ENCODE measurements at regions not wholly inside any gene's neighbourhood (a gene's known extent, or its start where the extent isn't known, plus 50 kb on each side); places are given as distances from the start of the nearest gene placed in this dataset.

DNA sequence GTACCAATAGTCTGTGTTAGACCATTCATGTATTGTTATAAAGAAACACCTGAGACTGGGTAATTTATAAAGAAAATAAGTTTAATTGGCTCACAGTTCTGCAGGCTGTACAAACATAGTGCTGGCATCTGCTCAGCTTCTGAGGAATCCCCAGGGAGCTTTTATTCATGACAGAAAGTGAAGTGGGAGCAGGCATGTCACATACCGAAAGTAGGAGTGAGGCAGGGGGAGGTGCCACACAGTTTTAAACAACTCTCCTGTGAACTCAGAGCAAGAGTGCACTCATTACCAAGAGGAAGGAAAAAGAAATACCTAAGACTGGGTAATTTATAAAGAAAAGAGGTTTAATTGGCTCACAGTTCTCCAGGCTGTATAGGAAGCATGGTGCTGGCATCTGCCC lies 591.2 kb downstream of the PPP4R3C start:
- H3K4me3 ChIP-seq (ENCODE audit: low read depth, low read length) = no peak overlapping the region
- TF ChIP-seq, protein P1, sequence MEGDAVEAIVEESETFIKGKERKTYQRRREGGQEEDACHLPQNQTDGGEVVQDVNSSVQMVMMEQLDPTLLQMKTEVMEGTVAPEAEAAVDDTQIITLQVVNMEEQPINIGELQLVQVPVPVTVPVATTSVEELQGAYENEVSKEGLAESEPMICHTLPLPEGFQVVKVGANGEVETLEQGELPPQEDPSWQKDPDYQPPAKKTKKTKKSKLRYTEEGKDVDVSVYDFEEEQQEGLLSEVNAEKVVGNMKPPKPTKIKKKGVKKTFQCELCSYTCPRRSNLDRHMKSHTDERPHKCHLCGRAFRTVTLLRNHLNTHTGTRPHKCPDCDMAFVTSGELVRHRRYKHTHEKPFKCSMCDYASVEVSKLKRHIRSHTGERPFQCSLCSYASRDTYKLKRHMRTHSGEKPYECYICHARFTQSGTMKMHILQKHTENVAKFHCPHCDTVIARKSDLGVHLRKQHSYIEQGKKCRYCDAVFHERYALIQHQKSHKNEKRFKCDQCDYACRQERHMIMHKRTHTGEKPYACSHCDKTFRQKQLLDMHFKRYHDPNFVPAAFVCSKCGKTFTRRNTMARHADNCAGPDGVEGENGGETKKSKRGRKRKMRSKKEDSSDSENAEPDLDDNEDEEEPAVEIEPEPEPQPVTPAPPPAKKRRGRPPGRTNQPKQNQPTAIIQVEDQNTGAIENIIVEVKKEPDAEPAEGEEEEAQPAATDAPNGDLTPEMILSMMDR (IDR thresholded peaks at IDR 0.05; ENCODE audit: insufficient read depth, low read length) = no peak
- DNase-seq (ENCODE audit: low read depth) = no peak

DNA sequence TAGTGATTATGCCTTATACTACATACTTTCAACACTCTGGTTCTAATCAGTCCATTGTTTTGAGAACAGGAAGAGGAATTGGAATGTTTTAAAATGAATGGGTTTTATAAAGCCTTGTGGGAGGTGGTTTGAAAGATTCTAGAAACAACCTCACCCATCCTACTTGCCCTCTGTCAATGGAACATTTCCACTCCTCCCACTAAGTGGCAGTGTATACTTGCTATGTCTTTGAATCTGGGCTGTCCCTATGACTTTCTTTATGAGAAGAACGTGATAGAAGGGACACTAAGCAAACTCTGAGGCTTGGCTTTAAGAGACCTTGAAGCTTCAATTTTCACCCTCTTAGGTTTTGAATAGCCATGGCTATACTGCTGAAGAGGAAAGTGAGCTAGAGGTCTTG lies 611.2 kb downstream of the PPP4R3C start:
- DNase-seq (ENCODE audit: low read depth) = peak; percentile 21
- TF ChIP-seq, protein P1 (IDR thresholded peaks at IDR 0.05; ENCODE audit: insufficient read depth, low read length) = no peak
- no peak overlapping the region for H3K4me3 ChIP-seq (ENCODE audit: low read depth, low read length)

DNA sequence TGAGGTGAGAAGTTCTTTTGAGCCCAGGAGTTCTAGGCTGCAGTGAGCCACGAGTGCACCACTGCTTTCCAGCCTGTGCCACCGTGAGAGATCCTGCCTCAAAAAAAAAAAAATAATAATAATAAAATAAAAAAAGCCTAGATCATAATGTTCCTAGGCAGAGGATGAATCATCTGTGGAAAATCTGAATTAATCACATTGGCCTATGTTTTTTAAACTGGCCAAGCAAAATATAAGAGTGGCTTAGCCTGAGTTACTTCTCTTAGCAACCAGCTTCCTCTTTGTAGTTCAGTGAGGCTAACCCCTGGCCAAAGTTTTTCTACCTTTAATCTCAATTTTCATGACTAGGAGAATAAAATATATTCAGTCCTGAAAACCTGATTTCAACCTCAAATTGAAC lies 614.6 kb downstream of the PPP4R3C start:
- H3K4me3 ChIP-seq (ENCODE audit: low read depth, low read length) = no peak overlapping the region
- TF ChIP-seq, protein P1 (IDR thresholded peaks at IDR 0.05; ENCODE audit: insufficient read depth, low read length) = no peak
- peak; percentile 8 for DNase-seq (ENCODE audit: low read depth)

DNA sequence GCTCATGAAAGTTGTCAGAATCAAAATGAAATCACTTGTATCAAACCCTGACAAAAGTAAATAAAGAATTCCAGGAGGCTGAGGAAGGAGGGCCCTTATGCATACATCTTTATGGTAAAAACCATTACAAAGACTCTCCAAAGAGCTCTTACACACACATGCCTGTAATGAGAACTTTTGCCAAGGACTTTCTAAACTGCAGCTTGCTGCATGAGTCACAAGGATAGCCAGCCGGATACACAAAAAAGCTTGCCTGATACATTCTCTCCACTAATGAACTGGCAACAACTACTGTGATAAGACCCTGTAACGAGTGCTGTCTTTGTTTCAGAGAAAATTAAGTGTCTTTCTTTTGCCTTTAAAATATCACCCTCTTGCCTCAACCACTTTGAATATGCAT lies 618.1 kb downstream of the PPP4R3C start:
- TF ChIP-seq, protein P1 (IDR thresholded peaks at IDR 0.05; ENCODE audit: insufficient read depth, low read length) = no peak
- no peak overlapping the region for H3K4me3 ChIP-seq (ENCODE audit: low read depth, low read length)
- DNase-seq (ENCODE audit: low read depth) = peak; percentile 52

DNA sequence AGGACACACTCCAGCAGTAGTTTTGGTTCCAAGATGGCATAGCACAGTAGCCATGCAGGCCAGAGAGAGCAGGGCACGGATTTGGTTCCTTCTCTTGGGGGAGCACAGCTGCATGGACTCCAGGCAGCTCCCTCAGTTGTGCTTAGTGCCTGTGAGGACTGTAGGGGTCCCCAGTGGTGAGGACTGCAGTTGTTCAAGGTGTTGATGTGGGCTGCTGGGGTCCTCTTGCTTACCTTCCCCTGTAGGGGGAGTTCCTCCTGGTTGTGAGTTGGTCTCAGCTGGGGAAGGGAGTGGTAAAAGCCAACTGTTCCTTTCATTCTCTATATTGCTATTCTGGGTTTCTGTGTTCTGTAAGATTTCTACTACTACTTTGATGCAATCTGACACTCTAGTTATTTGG lies 606.5 kb downstream of the MAGEB5 start:
- no peak for DNase-seq (ENCODE audit: low read depth)
- no peak overlapping the region for H3K4me3 ChIP-seq (ENCODE audit: low read depth, low read length)
- TF ChIP-seq, protein P1 (IDR thresholded peaks at IDR 0.05; ENCODE audit: insufficient read depth, low read length) = no peak

DNA sequence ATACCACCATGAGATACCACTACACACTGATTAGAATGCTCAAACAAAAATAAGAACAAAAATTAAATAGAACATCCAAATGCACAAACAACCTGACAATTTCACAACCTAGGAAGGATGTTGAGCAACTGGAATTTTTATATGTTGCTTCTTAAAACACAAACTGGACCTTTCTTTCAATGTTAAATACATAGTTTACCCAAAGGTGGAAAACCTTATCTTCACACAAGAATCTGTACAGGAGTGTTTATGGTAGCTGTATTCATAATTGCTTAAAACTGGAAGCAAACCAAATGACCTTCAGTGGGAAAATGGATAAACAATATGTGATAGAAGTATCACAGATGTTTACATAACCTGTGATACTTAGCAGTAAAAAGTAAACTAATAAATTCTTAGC lies 573.8 kb downstream of the MAGEB5 start:
- TF ChIP-seq, protein P1 (IDR thresholded peaks at IDR 0.05; ENCODE audit: insufficient read depth, low read length) = no peak
- peak; percentile 1 for DNase-seq (ENCODE audit: low read depth)
- no peak overlapping the region for H3K4me3 ChIP-seq (ENCODE audit: low read depth, low read length)

DNA sequence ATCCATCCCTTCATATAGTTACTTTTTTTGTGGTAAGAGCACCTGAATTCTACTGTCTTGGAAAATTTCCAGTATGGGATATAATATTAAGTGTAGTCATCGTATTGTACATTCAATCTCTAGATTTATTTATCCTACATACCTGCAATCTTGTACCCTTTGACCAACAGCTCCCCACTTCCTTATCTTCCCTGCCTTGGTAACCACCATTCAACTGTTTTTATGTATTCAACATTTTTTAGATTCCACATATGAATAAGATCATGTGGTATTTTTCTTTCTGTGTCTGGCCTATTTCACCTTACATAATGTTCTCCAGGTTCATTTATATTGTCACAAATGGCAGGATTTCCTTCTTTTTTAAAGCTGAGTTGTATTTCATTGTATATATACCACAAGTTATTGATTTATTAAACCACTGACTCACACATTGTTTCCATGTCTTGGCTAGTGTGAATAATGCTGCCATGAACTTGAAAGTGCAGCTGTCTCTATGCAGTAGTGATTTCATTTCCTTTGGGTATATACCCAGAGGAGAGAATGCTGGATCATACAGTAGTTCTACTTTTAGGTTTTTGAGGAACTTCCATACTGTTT lies 572.5 kb downstream of the MAGEB5 start:
- DNase-seq (ENCODE audit: low read depth) = peak; percentile 5
- no peak overlapping the region for H3K4me3 ChIP-seq (ENCODE audit: low read depth, low read length)
- TF ChIP-seq, protein P1 (IDR thresholded peaks at IDR 0.05; ENCODE audit: insufficient read depth, low read length) = no peak
